Ishikawa (cell line): ENCODE measurements at regions not wholly inside any gene's neighbourhood (a gene's known extent, or its start where the extent isn't known, plus 50 kb on each side); places are given as distances from the start of the nearest gene placed in this dataset.

Experiments used
- CEBPB ChIP-seq: IDR thresholded peaks from 2 replicates; pipeline ENCODE4 v1.6.1; 2012
- CREB1 ChIP-seq: IDR thresholded peaks from 2 replicates; pipeline ENCODE4 v1.6.1; 2012; ENCODE audit warnings: low read depth
- EGR1 ChIP-seq: IDR thresholded peaks from 2 replicates; pipeline ENCODE4 v1.6.1; 2012
- EP300 ChIP-seq: IDR thresholded peaks from 2 replicates; pipeline ENCODE4 v1.6.1; 2012; ENCODE audit warnings: borderline replicate concordance
- FOXM1 ChIP-seq: IDR thresholded peaks from 2 replicates; pipeline ENCODE4 v1.6.1; 2012; ENCODE audit warnings: low read depth, borderline replicate concordance
- MAX ChIP-seq: IDR thresholded peaks from 2 replicates; pipeline ENCODE4 v1.6.1; 2012
- NFIC ChIP-seq: IDR thresholded peaks from 2 replicates; pipeline ENCODE4 v1.6.1; 2012
- RAD21 ChIP-seq: IDR thresholded peaks from 2 replicates; pipeline ENCODE4 v1.6.1; 2012; ENCODE audit warnings: low read depth
- REST ChIP-seq: IDR thresholded peaks from 2 replicates; pipeline ENCODE4 v1.6.1; 2012; ENCODE audit warnings: low read depth, mild to moderate bottlenecking
- TAF1 ChIP-seq: IDR thresholded peaks from 2 replicates; pipeline ENCODE4 v1.6.1; 2012; ENCODE audit warnings: low read depth, mild to moderate bottlenecking
- TCF12 ChIP-seq: IDR thresholded peaks from 2 replicates; pipeline ENCODE4 v1.6.1; 2012; ENCODE audit warnings: low read depth
- TEAD4 ChIP-seq: IDR thresholded peaks from 2 replicates; pipeline ENCODE4 v1.6.1; 2012
- USF1 ChIP-seq: IDR thresholded peaks from 2 replicates; pipeline ENCODE4 v1.6.1; 2012
- YY1 ChIP-seq: IDR thresholded peaks from 2 replicates; pipeline ENCODE4 v1.6.1; 2012; ENCODE audit warnings: low read depth
- ZBTB7A ChIP-seq: IDR thresholded peaks from 2 replicates; pipeline ENCODE4 v1.6.1; 2012; ENCODE audit warnings: low read depth

GRCh38 chr1:231108516-231109302 lies 53.1 kb upstream of the TRIM67 start:
- TF ChIP-seq YY1, result no peak
- TF ChIP-seq NFIC, result no peak
- no peak for TF ChIP-seq CEBPB
- no peak for TF ChIP-seq TAF1
- no peak for TF ChIP-seq TCF12
- no peak for TF ChIP-seq TEAD4
- no peak for TF ChIP-seq USF1
- TF ChIP-seq EGR1, result no peak
- TF ChIP-seq FOXM1, result no peak
- no peak for TF ChIP-seq RAD21
- no peak for TF ChIP-seq REST

- TF ChIP-seq TAF1 (no peak), USF1 (no peak), FOXM1 (no peak), TCF12 (no peak), YY1 (no peak), ZBTB7A (no peak), REST (no peak), EGR1 (no peak), CREB1 (no peak)
These were observed 54.1 kb upstream of the TRIM67 start for GRCh38 chr1:231107600-231108326.

GRCh38 chr1:231107151-231107550 lies 54.7 kb upstream of the TRIM67 start:
- TF ChIP-seq CEBPB (no peak), MAX (no peak), EGR1 (no peak), RAD21 (no peak), FOXM1 (no peak), ZBTB7A (no peak), TEAD4 (no peak), TCF12 (no peak), EP300 (no peak)

- no peak for TF ChIP-seq EP300
These were observed 55.5 kb upstream of the TRIM67 start for GRCh38 chr1:231106347-231106746.

- TF ChIP-seq MAX (no peak), NFIC (no peak), EP300 (no peak), USF1 (no peak), YY1 (no peak), REST (no peak), CREB1 (no peak), TCF12 (no peak), TAF1 (no peak), FOXM1 (no peak)
These were observed 56.9 kb upstream of the TRIM67 start for GRCh38 chr1:231104917-231105316.
